Tibial artery (tissue), 4 donors: ENCODE measurements at regions not wholly inside any gene's neighbourhood (a gene's known extent, or its start where the extent isn't known, plus 50 kb on each side); places are given as distances from the start of the nearest gene placed in this dataset.

Experiments
- DNase-seq, 2 donors: peaks; one replicate each; pipeline ENCODE4 v3.0.0-alpha.2; 2019
- H3K27ac ChIP-seq, 2 donors: fragments of 200-600 bp; sonication (generic) in 1 of 2; 1 replicate in 1 of 2; 2 replicates in 1 of 2; pipeline ENCODE4 v1.5.1; 2018 to 2019; ENCODE audit warnings: mild to moderate bottlenecking in 1 of 2
- H3K27me3 ChIP-seq, 2 donors: fragments of 200-600 bp; sonication (generic) in 1 of 2; one replicate each; pipeline versions ENCODE4 v1.5.1 to v1.6.0; 2016 to 2019
- H3K36me3 ChIP-seq, 3 donors: fragments of 200-600 bp; sonication (generic) in 2 of 3; one replicate each; pipeline ENCODE4 v1.5.1; 2016 to 2019; ENCODE audit warnings: mild to moderate bottlenecking in 2 of 3
- H3K4me1 ChIP-seq, 4 donors: fragments of 200-600 bp; sonication (generic) in 2 of 4; 1 replicate in 3 of 4; 2 replicates in 1 of 4; pipeline ENCODE4 v1.5.1; 2016 to 2019
- H3K4me3 ChIP-seq, 2 donors: fragments of 200-600 bp; sonication (generic) in 1 of 2; 1 replicate in 1 of 2; 2 replicates in 1 of 2; pipeline ENCODE4 v1.5.1; 2018 to 2019; ENCODE audit warnings: mild to moderate bottlenecking in 2 of 2
- H3K9me3 ChIP-seq, 3 donors: fragments of 200-600 bp; sonication (generic) in 1 of 3; one replicate each; pipeline ENCODE4 v1.5.1; 2016 to 2019
- intact Hi-C: fragments of 100-400 bp; cut with DNase I; formaldehyde crosslinking; loops from one replicate; pipeline ENCODE4 v1.15.0; 2023; ENCODE audit warnings: low total_unique reads
- TF ChIP-seq, protein P1 (sequence below), 2 experiments: fragments of 200-600 bp in 1 of 2; fragments of 450-650 bp in 1 of 2; IDR thresholded peaks; one replicate each; pipeline ENCODE4 v1.5.1; 2017 to 2019; ENCODE audit warnings: antibody characterized with exemption in 2 of 2, mild to moderate bottlenecking in 1 of 2, moderate library complexity in 1 of 2

DNA sequence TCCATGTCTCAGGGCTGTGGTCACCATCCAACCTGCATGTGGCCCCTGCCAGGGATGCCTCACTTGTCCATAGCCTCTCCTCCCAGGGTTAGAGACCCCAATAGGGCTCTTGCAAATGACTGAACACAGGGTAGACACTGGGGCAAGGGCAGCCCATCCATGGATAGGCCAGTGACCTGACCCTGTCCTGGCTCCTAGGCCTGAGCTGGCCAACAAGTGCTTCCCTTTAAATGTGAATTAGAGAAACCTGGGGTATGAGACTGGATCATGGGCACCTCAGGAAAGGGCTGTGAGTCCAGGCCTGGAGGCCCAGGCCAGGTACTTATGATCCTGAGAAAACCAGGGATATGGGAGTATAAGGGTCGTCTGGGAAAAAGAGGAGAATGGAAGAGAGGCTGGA lies 64.5 kb downstream of the COPS8 start:
- Histone ChIP-seq H3K27ac (no peak overlapping the region), H3K4me1 (no peaks in the 10 kb centered on the region), H3K36me3 (no peaks in the 10 kb centered on the region), H3K9me3 (peaks cover 0 to 31% (median 9%) of the 10 kb centered on the region in 3 donors), H3K4me3 (no peak overlapping the region), H3K27me3 (no peaks in the 10 kb centered on the region)
- intact Hi-C loops, result loop anchor here (10.0 kb wide), 1 partner anchor 425 kb away; no protein-coding TSS in a partner anchor
- TF ChIP-seq, protein P1, sequence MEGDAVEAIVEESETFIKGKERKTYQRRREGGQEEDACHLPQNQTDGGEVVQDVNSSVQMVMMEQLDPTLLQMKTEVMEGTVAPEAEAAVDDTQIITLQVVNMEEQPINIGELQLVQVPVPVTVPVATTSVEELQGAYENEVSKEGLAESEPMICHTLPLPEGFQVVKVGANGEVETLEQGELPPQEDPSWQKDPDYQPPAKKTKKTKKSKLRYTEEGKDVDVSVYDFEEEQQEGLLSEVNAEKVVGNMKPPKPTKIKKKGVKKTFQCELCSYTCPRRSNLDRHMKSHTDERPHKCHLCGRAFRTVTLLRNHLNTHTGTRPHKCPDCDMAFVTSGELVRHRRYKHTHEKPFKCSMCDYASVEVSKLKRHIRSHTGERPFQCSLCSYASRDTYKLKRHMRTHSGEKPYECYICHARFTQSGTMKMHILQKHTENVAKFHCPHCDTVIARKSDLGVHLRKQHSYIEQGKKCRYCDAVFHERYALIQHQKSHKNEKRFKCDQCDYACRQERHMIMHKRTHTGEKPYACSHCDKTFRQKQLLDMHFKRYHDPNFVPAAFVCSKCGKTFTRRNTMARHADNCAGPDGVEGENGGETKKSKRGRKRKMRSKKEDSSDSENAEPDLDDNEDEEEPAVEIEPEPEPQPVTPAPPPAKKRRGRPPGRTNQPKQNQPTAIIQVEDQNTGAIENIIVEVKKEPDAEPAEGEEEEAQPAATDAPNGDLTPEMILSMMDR (IDR thresholded peaks at IDR 0.05), result no peak
- DNase-seq, result no peak

- Histone ChIP-seq H3K4me3 (no peak overlapping the region), H3K9me3 (peaks cover 0 to 26% (median 9%) of the 10 kb centered on the region in 3 donors), H3K4me1 (peaks cover 0 to 3% (median under 1%) of the 10 kb centered on the region in 4 donors), H3K27ac (no peak overlapping the region), H3K36me3 (no peaks in the 10 kb centered on the region), H3K27me3 (no peaks in the 10 kb centered on the region)
- intact Hi-C loops, result loop anchor here (10.0 kb wide), 1 partner anchor 424 kb away; no protein-coding TSS in a partner anchor
- no peak for DNase-seq
- TF ChIP-seq, protein P1 (IDR thresholded peaks at IDR 0.05), result no peak
Measured at GRCh38 chr2:237150831-237151375, 65.2 kb downstream of the COPS8 start.

DNA sequence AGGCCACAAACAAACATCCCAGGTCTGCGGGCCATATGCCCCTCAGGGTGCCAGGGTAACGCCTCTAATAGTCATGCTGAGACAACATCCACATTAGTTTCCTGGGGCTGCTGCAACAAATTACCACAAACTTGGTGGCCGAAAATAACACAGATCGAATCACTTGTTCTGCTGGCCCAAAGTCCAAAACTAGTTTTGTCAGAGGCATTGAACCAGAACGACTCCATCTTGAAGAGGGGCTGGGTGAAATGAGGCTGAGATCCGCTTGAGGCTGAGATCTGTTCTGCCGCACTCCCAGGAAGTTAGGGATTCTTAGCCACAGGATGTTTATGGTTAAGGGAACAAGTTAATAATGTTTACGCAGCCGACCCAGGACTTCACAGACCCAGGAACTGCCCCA lies 66.7 kb downstream of the COPS8 start:
- intact Hi-C loops, result loop anchor here (10.0 kb wide), 1 partner anchor 422 kb away; no protein-coding TSS in a partner anchor
- TF ChIP-seq, protein P1 (IDR thresholded peaks at IDR 0.05), result no peak
- no peak overlapping the region for H3K4me3 ChIP-seq

GRCh38 chr2:237153181-237153580 lies 67.5 kb downstream of the COPS8 start:
- TF ChIP-seq, protein P1 (IDR thresholded peaks at IDR 0.05), result no peak
- Histone ChIP-seq H3K27me3 (no peaks in the 10 kb centered on the region), H3K36me3 (no peaks in the 10 kb centered on the region), H3K27ac (no peak overlapping the region), H3K4me1 (peaks cover 0 to 22% (median 15%) of the 10 kb centered on the region in 4 donors), H3K4me3 (no peak overlapping the region), H3K9me3 (peaks cover 0 to 3% (median 0%) of the 10 kb centered on the region in 3 donors)
- intact Hi-C loops, result loop anchor here (10.0 kb wide), 1 partner anchor 422 kb away; no protein-coding TSS in a partner anchor
- DNase-seq, result no peak

More for the DNA sequence above, 66.7 kb downstream of the COPS8 start:
- no peak for DNase-seq
- Histone ChIP-seq H3K27me3 (no peaks in the 10 kb centered on the region), H3K36me3 (no peaks in the 10 kb centered on the region), H3K4me1 (peaks cover 0 to 16% (median 13%) of the 10 kb centered on the region in 4 donors), H3K27ac (no peak overlapping the region), H3K9me3 (peaks cover 0 to 11% (median 8%) of the 10 kb centered on the region in 3 donors)

DNA sequence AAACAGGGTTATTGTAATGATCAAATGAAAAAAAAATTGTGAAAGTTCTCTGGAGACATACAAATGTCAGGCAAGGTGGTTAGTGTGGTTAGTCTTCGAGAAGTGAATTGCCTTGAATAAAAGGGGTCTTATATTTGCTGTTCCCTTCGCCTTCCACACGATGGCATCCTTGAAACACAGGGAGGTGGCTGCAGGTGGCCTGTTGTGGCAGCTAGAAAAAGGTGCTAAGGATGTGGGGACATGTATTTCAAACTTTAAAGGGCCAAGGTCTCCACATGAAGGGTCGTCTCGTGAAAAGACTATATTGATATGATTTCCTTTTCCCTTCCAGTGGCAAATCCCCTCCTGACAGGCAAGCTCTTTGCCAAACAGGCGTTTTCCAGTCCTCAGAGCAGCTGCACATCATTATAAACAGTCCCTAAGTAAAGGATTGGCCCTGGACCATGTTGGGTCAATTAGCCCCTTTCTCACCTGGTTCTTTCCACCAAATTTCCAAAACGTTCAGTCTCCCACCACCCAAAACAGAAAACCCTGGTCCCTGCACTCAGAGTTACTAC lies 68.5 kb downstream of the COPS8 start:
- no peak overlapping the region for H3K4me3 ChIP-seq
- peaks cover 0 to 23% (median 15%) of the 10 kb centered on the region in 4 donors for H3K4me1 ChIP-seq
- TF ChIP-seq, protein P1 (IDR thresholded peaks at IDR 0.05), result peak; percentile 59 to 61
- no peaks in the 10 kb centered on the region for H3K27me3 ChIP-seq
- H3K27ac ChIP-seq, result peak overlapping the region in 1 of 2 donors; percentile 87
- no peaks in the 10 kb centered on the region for H3K9me3 ChIP-seq
- no peaks in the 10 kb centered on the region for H3K36me3 ChIP-seq
- peak in 1 of 2 donors; percentile 68 for DNase-seq
- intact Hi-C loops, result loop anchor here (10.0 kb wide), 1 partner anchor 421 kb away; no protein-coding TSS in a partner anchor
